Upper lobe of right lung (tissue), 1 donor: ENCODE measurements at regions not wholly inside any gene's neighbourhood (a gene's known extent, or its start where the extent isn't known, plus 50 kb on each side); places are given as distances from the start of the nearest gene placed in this dataset.

ENCODE experiments used
- ATAC-seq: fragments of 200-7000 bp; cut with Tn5 transposase; one replicate; pipeline ENCODE4 v1.9.1; 2020; ENCODE audit warnings: mild to moderate bottlenecking, moderate library complexity
- DNase-seq: peaks from one replicate; pipeline ENCODE4 v3.0.0-alpha.2; 2020
- H3K27ac ChIP-seq: fragments of 200-600 bp; one replicate; pipeline ENCODE4 v1.8.0; 2022
- H3K27me3 ChIP-seq: fragments of 200-600 bp; one replicate; pipeline ENCODE4 v1.8.0; 2022; ENCODE audit warnings: mild to moderate bottlenecking
- H3K36me3 ChIP-seq: fragments of 200-600 bp; one replicate; pipeline ENCODE4 v1.8.0; 2022
- H3K4me1 ChIP-seq: fragments of 200-600 bp; one replicate; pipeline ENCODE4 v1.8.0; 2022
- H3K4me3 ChIP-seq: fragments of 200-600 bp; one replicate; pipeline ENCODE4 v1.8.0; 2022; ENCODE audit warnings: mild to moderate bottlenecking
- H3K9me3 ChIP-seq: fragments of 200-600 bp; one replicate; pipeline ENCODE4 v1.8.0; 2022
- intact Hi-C: fragments of 100-400 bp; cut with DNase I; formaldehyde crosslinking; loops from one replicate; pipeline ENCODE4 v1.11.0; 2022
- TF ChIP-seq, protein P1 (sequence below): fragments of 200-600 bp; IDR thresholded peaks from one replicate; pipeline ENCODE4 v1.8.0; 2022; ENCODE audit warnings: antibody characterized with exemption
- donor health status: DM: no; HTN: yes; CAD: no; lungs with severe emphysema.

DNA sequence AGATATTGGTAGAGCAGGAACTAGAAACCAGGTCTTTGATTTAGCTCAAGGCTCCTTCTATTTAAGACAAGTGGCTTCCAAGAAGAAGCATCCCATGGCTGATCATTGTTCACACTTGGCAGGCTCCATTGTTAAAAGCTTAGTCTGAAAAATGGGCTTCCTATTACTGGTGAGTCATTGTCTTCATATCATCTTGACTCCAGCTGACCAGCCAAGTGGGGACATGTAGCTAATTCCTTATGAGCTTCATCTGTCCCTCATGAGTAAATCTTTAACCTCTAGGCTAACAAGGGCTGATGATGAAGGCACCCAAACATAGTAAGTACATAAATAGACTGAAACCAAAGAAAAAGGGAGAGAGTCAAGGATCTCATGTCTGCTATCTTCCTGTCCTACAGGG, 530.3 kb upstream of the KLF4 start:
- ATAC-seq = no peak
- TF ChIP-seq, protein P1, sequence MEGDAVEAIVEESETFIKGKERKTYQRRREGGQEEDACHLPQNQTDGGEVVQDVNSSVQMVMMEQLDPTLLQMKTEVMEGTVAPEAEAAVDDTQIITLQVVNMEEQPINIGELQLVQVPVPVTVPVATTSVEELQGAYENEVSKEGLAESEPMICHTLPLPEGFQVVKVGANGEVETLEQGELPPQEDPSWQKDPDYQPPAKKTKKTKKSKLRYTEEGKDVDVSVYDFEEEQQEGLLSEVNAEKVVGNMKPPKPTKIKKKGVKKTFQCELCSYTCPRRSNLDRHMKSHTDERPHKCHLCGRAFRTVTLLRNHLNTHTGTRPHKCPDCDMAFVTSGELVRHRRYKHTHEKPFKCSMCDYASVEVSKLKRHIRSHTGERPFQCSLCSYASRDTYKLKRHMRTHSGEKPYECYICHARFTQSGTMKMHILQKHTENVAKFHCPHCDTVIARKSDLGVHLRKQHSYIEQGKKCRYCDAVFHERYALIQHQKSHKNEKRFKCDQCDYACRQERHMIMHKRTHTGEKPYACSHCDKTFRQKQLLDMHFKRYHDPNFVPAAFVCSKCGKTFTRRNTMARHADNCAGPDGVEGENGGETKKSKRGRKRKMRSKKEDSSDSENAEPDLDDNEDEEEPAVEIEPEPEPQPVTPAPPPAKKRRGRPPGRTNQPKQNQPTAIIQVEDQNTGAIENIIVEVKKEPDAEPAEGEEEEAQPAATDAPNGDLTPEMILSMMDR = no peak

DNA sequence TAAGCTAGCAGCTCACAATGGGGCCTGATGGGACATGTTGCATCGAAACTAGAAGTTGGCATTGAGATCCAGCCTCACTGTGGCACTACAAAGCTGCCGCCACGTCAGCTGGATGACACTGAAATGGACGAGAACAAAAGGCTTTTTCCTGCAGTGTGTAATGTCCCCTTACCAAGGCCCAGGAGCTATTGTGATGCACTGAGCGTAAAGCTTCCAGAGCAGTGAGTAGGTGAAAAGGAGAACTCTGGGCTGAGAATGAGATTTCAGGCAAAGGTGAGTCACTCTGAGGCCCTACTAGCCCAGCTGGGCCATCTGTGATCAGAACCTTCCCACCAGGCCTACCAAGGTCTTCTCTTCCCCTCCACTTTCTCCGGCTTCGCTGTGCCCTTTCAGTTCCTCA, 528.1 kb upstream of the KLF4 start:
- intact Hi-C loops = no loop called here
- DNase-seq = no peak
- no peaks in the 10 kb centered on the region for H3K36me3 ChIP-seq

More for the DNA sequence above, 530.3 kb upstream of the KLF4 start:
- H3K9me3 ChIP-seq = no peaks in the 10 kb centered on the region
- no peaks in the 10 kb centered on the region for H3K27me3 ChIP-seq
- intact Hi-C loops = no loop called here
- H3K36me3 ChIP-seq = no peaks in the 10 kb centered on the region
- DNase-seq = no peak
- H3K27ac ChIP-seq = no peak overlapping the region
- no peaks in the 10 kb centered on the region for H3K4me1 ChIP-seq
- H3K4me3 ChIP-seq = no peak overlapping the region

DNA sequence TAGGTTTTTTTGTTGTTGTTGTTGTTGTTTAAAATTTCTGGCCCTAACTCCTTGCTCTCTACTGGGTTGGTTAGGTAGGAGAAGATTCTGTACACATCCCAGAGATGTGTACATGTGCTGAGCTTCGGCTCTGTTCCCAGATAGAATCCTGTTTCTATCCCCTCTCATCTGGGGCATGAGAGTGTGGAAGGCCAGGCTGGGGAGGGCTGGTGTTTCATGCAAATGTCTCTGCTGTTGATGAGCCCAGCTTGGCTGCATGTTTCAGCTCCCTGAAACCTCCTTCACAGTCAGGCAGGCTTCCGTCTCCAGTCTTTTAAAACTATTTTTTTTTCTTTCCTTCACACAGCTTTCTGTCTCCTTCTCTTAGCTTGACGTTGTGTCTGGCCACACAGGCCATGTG, 526.9 kb upstream of the KLF4 start:
- no peak for ATAC-seq
- H3K36me3 ChIP-seq = no peaks in the 10 kb centered on the region
- H3K4me3 ChIP-seq = no peak overlapping the region
- TF ChIP-seq, protein P1 = no peak
- intact Hi-C loops = no loop called here
- no peak overlapping the region for H3K27ac ChIP-seq
- DNase-seq = no peak
- H3K9me3 ChIP-seq = no peaks in the 10 kb centered on the region
- no peaks in the 10 kb centered on the region for H3K27me3 ChIP-seq
- H3K4me1 ChIP-seq = no peaks in the 10 kb centered on the region

More for the DNA sequence above, 528.1 kb upstream of the KLF4 start:
- Histone ChIP-seq H3K27me3 (no peaks in the 10 kb centered on the region), H3K4me1 (no peaks in the 10 kb centered on the region), H3K4me3 (no peak overlapping the region), H3K27ac (no peak overlapping the region), H3K9me3 (no peaks in the 10 kb centered on the region)
- TF ChIP-seq, protein P1 = no peak
- no peak for ATAC-seq

DNA sequence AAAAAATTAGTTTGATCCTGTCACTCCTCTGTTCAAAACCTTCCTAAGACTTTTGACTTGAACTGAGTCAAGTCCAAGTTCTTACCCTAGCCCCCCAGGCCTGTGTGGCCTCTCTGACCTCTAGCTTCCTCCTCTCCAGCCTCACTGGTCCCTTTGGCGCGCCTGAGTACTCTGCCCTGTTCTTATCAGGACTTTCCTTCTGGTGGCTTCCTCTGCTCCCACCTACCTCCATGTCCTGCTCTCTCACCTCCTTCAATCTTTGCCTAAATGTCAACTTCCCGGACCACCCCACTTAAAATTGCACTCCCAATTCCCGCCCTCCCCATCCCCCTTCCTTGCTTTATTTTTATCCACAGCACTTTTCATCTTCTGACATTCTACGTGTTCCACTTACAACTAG, 526.1 kb upstream of the KLF4 start:
- DNase-seq = no peak
- Histone ChIP-seq H3K36me3 (no peaks in the 10 kb centered on the region), H3K4me3 (no peak overlapping the region), H3K9me3 (no peaks in the 10 kb centered on the region), H3K27ac (no peak overlapping the region), H3K27me3 (no peaks in the 10 kb centered on the region), H3K4me1 (no peaks in the 10 kb centered on the region)
- no peak for ATAC-seq
- TF ChIP-seq, protein P1 = no peak
- intact Hi-C loops = no loop called here

DNA sequence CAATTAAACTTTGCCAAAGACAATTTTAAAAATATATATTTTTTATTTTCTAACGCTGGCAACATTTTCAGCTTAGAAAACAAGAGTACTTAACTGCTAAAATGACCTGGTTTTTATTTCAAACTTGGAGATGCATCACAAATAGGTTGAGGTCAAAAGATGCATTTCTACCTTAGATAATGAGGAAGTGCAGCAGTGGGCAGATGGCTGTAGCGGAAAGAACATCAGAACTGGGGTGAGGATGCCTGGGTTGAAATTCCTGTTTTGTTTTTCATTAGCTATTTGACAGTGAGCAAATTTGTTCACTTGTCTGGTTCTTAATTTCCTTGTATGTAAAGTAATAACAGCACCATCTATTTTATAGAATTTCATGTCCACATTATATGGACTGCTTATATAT, 524.8 kb upstream of the KLF4 start:
- no peaks in the 10 kb centered on the region for H3K27me3 ChIP-seq
- intact Hi-C loops = no loop called here
- DNase-seq = no peak
- no peak overlapping the region for H3K4me3 ChIP-seq
- no peak for ATAC-seq
- TF ChIP-seq, protein P1 = no peak
- no peaks in the 10 kb centered on the region for H3K36me3 ChIP-seq
- H3K9me3 ChIP-seq = no peaks in the 10 kb centered on the region
- H3K27ac ChIP-seq = no peak overlapping the region
- no peaks in the 10 kb centered on the region for H3K4me1 ChIP-seq

DNA sequence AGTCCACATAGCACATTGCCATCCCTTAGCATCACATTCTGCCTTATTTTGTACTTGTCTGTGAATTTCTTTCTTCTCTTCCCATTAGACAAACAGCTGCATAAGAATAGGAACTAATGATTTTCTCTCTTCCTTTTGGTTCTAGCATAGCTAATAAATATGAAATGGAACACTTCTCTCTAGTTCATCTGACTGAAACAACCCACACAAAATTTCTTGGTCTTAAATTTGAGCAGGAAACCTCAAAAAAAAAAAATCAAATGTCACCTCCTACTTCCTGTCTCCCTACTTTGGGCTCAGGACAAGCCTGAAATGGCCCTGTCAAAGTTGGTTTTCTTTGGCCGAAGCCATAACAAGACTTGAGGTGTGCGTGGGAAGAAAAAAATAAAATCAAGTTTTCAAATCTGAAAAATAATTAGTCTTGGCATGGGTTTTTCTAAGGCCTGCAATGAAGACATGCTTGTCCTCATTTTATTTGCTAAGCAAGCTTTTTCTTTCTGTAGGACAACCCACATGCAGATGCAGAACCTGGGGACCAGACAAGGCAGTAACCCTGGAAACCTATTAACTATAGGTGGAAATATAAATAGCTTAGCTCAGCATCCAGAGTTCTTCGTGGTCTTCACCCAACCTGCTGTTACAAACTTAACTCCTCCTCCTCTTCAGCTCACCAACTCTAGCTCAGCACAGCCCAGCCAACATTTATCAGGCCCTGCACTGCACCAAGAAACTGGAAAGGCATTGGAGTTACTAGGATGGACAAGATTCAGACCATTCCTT, 523.5 kb upstream of the KLF4 start:
- ATAC-seq (no peak), DNase-seq (no peak)
- H3K4me3 ChIP-seq = no peak overlapping the region
- TF ChIP-seq, protein P1 = no peak
- H3K4me1 ChIP-seq = no peaks in the 10 kb centered on the region
- H3K27me3 ChIP-seq = no peaks in the 10 kb centered on the region
- no peak overlapping the region for H3K27ac ChIP-seq
- H3K9me3 ChIP-seq = no peaks in the 10 kb centered on the region
- no peaks in the 10 kb centered on the region for H3K36me3 ChIP-seq
- intact Hi-C loops = no loop called here
